ENCODE measurements at regions not wholly inside any gene's neighbourhood (a gene's known extent, or its start where the extent isn't known, plus 50 kb on each side); places are given as distances from the start of the nearest gene placed in this dataset.

DNA sequence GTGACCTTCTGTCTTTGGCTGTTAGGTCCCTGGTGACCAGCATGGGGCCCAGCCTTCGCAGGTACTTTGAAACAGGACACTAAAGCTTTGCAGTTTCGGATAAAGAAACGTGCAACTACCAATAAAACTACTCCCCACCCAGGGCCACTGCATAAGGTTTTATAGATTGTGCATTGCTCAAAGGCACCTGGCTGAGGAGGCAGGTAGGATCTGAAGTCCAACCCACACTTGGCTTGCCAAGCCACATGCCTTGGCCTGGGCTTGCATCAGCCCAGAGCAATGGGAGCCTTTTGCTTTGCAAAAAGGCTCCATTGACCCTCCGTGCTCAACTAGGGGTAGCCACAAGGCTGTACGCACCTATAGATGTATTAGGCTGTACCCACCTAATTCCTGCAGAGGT, 84.4 kb upstream of the SYT6 start:
- ATAC-seq (no peak), DNase-seq (no peak)
- H3K27me3 Mint-ChIP-seq = no peaks in the 10 kb centered on the region
- H3K36me3 Mint-ChIP-seq (ENCODE audit: low read depth) = peaks cover 2% of the 10 kb centered on the region
- no peak overlapping the region for H3K4me3 Mint-ChIP-seq
- no peak overlapping the region for H3K27ac Mint-ChIP-seq
- H3K4me1 Mint-ChIP-seq = peaks cover 5% of the 10 kb centered on the region
- H3K9me3 Mint-ChIP-seq = no peaks in the 10 kb centered on the region

DNA sequence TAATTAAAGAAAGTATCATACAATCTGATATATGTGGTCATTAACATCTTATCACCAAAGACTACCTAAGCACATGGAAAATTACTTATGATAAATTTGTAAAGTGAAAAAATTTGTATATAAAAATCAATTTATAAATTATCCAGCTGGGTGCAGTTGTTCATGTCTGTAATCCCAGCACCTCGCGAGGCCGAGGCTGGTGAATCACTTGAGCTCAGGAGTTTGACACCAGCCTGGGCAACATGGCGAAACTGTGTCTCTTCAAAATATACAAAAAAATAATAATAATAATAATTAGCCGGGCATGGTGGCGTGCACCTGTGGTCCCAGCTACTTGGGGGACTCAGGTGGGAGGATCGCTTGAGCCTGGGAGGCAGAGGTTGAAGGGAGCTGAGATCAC, 82.8 kb upstream of the SYT6 start:
- no peak for DNase-seq
- H3K4me3 Mint-ChIP-seq = no peak overlapping the region
- H3K36me3 Mint-ChIP-seq (ENCODE audit: low read depth) = no peaks in the 10 kb centered on the region
- H3K27ac Mint-ChIP-seq = no peak overlapping the region
- H3K27me3 Mint-ChIP-seq = no peaks in the 10 kb centered on the region
- H3K9me3 Mint-ChIP-seq = no peaks in the 10 kb centered on the region
- ATAC-seq = no peak
- peaks cover 5% of the 10 kb centered on the region for H3K4me1 Mint-ChIP-seq

DNA sequence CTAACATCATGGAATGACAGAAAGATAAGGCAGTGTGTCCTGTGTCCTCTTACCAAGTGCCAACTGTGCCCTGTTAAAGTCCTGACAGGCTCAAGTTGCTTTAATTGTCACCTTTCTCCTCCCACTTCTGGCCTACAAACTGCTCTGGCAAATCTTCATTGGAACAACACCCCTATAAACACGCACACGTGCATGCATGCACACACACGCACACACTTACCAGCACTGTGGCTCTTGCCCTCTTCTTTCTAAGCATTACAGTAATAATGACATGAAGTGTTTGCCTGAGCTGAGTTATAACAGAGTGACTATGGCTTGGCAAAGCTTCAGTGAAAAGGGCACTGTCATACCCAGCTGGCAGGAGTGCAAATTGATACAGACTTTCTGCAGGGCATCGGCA, 82.3 kb upstream of the SYT6 start:
- no peaks in the 10 kb centered on the region for H3K36me3 Mint-ChIP-seq (ENCODE audit: low read depth)
- no peaks in the 10 kb centered on the region for H3K27me3 Mint-ChIP-seq

DNA sequence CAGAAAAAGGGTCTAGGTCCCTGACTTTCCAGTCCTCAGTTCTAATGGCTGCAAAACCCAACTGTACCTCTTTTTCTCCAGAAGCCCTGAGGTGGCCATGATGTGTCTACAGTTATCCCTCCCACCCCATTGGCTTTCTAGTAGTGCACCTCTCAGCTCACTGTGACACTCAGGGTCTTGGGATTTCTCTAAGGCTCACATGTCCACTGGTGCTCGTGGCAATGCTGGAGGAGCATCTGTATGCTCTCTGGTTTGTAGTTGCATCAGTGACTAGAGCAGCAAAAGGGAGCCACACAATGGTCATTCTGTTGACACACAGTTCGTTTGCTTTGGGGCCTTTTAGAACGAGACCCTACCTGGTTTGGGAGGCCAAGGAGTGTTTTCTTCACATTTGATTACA, 81.6 kb upstream of the SYT6 start:
- Mint-ChIP-seq H3K27ac (no peak overlapping the region), H3K4me1 (peaks cover 5% of the 10 kb centered on the region), H3K36me3 (ENCODE audit: low read depth) (no peaks in the 10 kb centered on the region), H3K9me3 (no peaks in the 10 kb centered on the region), H3K4me3 (no peak overlapping the region), H3K27me3 (no peaks in the 10 kb centered on the region)
- no peak for DNase-seq
- no peak for ATAC-seq

More for the DNA sequence above, 82.3 kb upstream of the SYT6 start:
- Mint-ChIP-seq H3K4me3 (no peak overlapping the region), H3K27ac (no peak overlapping the region), H3K9me3 (no peaks in the 10 kb centered on the region), H3K4me1 (peaks cover 5% of the 10 kb centered on the region)
- DNase-seq (no peak), ATAC-seq (no peak)

DNA sequence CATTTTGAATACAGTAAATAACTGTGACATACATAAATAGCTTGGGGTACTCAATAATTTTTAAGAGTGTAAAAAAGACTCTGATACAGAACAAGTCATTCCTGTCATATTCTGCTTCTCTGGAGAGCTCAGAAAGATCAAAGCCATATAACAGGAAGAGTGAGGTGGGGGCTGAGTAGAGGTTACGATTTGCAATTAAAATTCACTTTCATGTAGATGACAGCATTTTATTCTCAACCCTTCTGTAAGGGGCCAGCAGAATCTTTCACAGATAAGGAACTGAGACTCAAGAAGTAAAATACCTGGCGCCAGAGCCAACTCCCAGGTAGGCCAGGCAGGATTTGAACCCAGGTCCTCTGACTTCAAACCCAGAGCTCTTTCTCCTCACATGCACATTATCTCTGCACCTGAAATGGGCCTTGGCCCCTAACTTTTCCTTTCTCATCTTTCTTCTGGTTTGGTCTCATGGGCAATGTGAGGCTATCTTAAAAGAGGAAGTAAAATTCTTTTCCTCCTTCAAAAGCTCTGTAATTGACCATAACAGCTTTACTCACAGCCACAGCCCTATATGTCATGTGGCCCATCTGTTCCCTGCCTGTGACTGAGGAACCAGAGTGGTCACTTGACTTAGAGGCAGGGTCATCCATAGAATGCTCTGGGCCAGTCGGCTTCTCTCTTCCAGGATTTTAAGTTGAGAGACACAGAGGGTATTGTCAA, 80.9 kb upstream of the SYT6 start:
- ATAC-seq (no peak), DNase-seq (no peak)
- H3K27ac Mint-ChIP-seq = no peak overlapping the region
- H3K9me3 Mint-ChIP-seq = no peaks in the 10 kb centered on the region
- H3K4me3 Mint-ChIP-seq = no peak overlapping the region
- no peaks in the 10 kb centered on the region for H3K36me3 Mint-ChIP-seq (ENCODE audit: low read depth)
- H3K4me1 Mint-ChIP-seq = peaks cover 5% of the 10 kb centered on the region
- no peaks in the 10 kb centered on the region for H3K27me3 Mint-ChIP-seq

DNA sequence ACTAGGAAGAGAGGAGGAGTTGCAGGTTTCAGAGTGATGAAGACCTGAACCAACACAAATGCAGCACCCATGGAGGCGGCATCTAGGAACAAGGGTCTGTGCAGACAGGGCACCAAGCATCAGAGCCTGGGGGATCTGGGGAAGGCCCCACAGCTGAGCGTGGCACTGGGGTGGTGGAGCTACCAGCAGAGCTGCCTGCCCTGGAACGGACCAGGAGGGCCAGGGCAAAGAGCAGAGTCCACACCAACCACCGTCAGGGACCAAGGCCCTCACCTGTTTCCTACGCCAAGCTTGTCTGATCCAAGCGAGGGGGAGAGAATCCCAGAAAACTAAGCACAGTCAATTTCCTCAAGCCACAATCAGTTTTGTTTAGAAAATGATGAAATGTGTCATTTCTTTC, 79.0 kb upstream of the SYT6 start:
- no peak for DNase-seq
- Mint-ChIP-seq H3K36me3 (ENCODE audit: low read depth) (no peaks in the 10 kb centered on the region), H3K4me3 (no peak overlapping the region), H3K27me3 (no peaks in the 10 kb centered on the region), H3K9me3 (no peaks in the 10 kb centered on the region), H3K4me1 (peaks cover 5% of the 10 kb centered on the region), H3K27ac (no peak overlapping the region)
- ATAC-seq = no peak

DNA sequence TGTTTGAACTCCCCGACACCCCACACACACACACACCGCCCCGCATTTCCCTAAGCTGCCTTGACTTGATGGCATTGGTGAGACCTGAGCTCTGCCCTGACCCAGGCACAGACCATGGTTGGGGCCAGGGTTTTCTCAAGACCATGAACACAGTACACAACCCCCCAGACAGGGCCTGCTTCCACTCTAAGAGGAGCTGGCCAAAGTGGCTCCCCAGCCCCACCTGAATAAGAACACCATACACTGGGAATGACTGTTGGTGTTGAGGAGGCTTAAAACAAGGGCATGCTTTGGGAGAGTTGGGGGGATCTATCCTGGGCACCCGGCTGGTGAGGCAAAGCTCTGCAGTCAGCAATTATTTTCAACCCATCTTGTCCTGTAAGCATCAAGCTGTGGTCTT, 77.6 kb upstream of the SYT6 start:
- no peaks in the 10 kb centered on the region for H3K36me3 Mint-ChIP-seq (ENCODE audit: low read depth)
- no peaks in the 10 kb centered on the region for H3K27me3 Mint-ChIP-seq
- H3K4me1 Mint-ChIP-seq = peaks cover 5% of the 10 kb centered on the region
- no peak overlapping the region for H3K4me3 Mint-ChIP-seq
- DNase-seq (no peak), ATAC-seq (no peak)
- H3K9me3 Mint-ChIP-seq = no peaks in the 10 kb centered on the region
- H3K27ac Mint-ChIP-seq = no peak overlapping the region

DNA sequence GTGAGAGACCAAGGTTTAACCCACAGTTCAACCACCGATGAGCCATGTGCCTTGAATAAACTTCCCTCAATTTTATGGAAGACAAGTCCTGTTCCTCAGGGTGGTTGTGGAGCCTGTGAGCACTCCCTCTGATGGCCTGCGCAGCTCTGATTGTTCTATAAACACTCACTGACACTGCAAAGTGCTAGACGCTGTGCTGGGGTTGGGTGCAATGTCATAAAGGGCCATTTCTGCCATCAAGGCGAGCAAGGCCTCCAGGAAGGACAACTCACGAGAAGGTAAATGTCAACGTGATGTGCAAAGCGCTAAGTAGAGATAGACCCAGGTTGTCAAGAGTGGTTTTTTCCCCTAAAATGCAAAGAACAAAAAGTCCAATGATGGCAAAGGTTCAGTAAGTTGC, 75.7 kb upstream of the SYT6 start:
- no peak for DNase-seq
- H3K4me3 Mint-ChIP-seq = no peak overlapping the region
- H3K27me3 Mint-ChIP-seq = no peaks in the 10 kb centered on the region
- no peak for ATAC-seq
- no peaks in the 10 kb centered on the region for H3K9me3 Mint-ChIP-seq
- H3K27ac Mint-ChIP-seq = no peak overlapping the region
- peaks cover 1% of the 10 kb centered on the region for H3K4me1 Mint-ChIP-seq
- H3K36me3 Mint-ChIP-seq (ENCODE audit: low read depth) = no peaks in the 10 kb centered on the region

DNA sequence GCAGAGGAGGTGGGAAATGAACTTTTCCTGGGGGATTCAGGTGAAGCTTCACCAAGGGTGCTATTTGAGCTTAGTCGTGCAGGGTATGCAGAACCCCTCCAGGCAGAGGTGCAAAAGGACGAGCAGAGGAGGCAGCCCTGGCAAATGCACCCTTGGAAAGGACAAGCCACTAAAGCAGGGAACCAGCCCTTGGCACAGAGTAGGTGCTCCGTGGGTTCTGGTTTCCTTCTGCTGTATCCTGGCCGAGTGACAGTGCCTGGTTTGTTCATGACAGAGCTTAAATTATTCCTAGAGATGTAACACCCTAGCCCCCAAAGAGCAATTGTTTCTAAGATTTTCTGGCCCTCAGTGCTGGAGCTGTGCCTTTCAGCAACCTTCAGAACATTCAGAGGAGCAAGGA, 73.4 kb upstream of the SYT6 start:
- H3K9me3 Mint-ChIP-seq = no peaks in the 10 kb centered on the region
- H3K27ac Mint-ChIP-seq = no peak overlapping the region
- H3K4me3 Mint-ChIP-seq = no peak overlapping the region
- H3K4me1 Mint-ChIP-seq = no peaks in the 10 kb centered on the region
- ATAC-seq (no peak), DNase-seq (no peak)
- no peaks in the 10 kb centered on the region for H3K27me3 Mint-ChIP-seq
- H3K36me3 Mint-ChIP-seq (ENCODE audit: low read depth) = no peaks in the 10 kb centered on the region

DNA sequence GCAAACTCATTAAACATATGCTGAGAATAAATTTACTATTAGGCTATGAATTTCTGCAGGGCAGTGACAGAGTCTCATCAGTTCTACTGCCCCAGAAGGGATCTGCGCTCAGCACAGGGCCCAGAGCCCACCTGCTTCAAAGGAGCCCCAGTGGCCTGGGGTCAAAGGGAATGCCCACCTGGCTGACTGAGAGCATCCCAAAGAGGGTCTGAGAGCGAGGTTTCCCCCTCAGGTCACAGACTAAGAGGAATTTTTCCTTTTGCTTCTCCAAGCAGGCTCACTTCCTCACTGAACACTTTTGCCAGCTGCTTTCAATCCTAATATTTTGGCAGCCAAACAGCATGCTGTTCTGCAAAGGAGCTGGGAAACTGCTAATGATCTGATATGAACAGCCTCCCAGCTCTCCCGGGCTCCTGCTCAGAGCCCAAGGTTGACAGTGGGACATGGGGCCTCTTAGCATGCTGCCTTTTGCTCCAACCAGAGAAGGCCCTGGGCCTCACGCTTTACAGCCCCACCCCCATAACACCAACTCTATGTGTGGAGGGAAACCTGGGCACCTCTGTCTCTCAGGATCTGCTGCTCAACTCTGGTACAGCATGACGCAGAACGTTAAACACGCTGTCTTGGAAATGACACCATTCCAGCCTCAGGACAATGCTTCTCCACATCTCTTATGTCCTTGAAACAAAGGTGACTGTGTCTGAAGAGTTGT, 70.7 kb upstream of the SYT6 start:
- Mint-ChIP-seq H3K4me3 (no peak overlapping the region), H3K4me1 (no peaks in the 10 kb centered on the region), H3K27ac (no peak overlapping the region), H3K9me3 (no peaks in the 10 kb centered on the region), H3K36me3 (ENCODE audit: low read depth) (no peaks in the 10 kb centered on the region), H3K27me3 (no peaks in the 10 kb centered on the region)
- no peak for ATAC-seq
- no peak for DNase-seq

DNA sequence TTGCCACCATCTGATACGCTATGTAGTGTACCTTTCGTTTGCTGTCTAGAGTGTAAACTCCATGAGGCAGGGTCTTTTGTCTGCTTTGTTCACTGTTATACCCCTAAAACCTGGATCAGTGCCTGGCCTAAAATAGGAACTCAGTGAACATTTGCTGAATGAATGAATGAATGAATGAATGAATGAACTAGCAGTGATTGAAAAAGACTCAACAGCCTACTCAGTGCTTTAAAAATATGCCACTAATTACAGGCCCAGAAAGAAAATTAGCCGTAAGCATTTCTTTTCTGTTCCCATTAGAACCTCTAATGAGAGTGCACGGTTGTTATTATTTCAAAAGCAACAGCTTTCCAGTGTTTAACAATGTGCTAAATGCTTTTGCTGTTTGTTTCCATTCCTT, 69.3 kb upstream of the SYT6 start:
- no peak overlapping the region for H3K27ac Mint-ChIP-seq
- H3K27me3 Mint-ChIP-seq = no peaks in the 10 kb centered on the region
- no peaks in the 10 kb centered on the region for H3K36me3 Mint-ChIP-seq (ENCODE audit: low read depth)
- no peaks in the 10 kb centered on the region for H3K4me1 Mint-ChIP-seq
- ATAC-seq = no peak
- H3K4me3 Mint-ChIP-seq = no peak overlapping the region
- H3K9me3 Mint-ChIP-seq = no peaks in the 10 kb centered on the region
- DNase-seq = no peak

DNA sequence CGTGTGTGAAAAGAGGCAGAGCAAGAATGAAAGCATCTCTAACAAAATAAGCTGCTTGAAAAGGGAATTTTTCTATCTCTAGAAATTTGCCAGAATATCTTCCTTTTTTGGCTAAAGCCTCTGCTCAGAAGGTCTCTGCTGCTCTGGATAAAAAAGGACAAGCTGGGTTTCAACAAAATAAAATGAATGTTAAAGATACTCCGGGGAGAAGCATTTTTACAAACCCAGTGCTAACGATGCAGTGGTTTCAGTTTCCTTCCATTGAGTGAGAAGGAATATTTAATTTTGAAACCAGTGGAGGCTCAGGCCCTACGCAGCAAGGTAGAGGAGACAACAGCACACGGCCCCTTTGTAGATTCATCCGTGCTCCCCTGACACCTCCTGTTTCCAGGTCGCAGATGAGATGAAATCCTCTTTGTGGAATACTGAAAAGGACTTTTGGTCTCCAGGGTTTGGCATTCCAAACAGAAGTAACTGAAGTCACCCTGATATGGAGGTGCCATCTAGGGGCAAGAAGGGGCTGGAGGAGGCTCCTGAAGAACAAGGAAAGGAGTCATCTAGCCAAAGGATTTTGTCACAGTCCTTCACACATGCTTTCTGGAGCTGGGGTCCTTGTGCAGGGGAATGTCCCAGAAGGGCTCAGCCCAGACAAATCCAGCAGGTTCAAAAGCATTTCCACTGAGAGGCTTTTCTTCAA, 65.7 kb upstream of the SYT6 start:
- no peaks in the 10 kb centered on the region for H3K4me1 Mint-ChIP-seq
- H3K4me3 Mint-ChIP-seq = no peak overlapping the region
- H3K9me3 Mint-ChIP-seq = no peaks in the 10 kb centered on the region
- ATAC-seq (no peak), DNase-seq (no peak)
- H3K27me3 Mint-ChIP-seq = no peaks in the 10 kb centered on the region
- H3K27ac Mint-ChIP-seq = no peak overlapping the region
- H3K36me3 Mint-ChIP-seq (ENCODE audit: low read depth) = no peaks in the 10 kb centered on the region

DNA sequence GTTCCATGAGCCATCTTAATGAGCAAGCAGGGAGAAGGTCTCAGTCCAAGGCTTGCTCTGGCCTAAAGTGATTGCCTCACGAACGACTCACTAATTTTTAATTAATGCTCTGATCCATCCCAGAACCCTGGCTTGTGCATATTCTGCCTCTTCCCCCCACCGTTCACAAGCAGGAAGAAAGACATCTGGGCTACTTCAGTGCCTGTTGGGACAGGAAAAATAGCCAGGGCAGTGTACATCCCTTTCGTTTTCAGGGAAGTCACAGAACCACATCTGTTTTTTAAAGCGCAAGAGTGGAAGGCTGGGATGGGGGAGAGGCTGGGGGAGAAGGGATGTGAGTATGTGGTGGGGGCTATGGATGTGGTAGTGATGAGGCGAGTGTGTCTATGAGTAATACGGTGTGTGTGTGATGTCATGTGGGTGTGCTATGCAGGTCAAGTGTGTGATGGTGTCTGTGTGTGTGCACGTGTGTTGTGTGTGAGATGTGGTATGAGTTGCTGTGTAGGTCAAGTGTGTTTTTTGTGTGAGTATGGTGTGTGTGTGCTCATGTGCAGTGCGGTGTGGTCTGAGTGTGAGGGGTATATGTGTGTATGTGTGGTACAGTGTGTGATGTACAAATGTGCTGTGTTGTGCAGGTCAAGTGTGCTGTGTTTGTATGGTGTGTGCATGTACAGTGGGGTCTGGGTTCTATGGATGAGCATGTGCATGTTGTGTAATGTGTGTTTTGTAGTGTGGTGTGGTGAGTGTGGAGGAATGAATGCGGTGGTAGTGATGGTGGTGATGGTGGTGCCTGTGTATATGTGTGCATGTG, 64.9 kb upstream of the SYT6 start:
- Mint-ChIP-seq H3K4me3 (no peak overlapping the region), H3K27me3 (no peaks in the 10 kb centered on the region), H3K27ac (no peak overlapping the region), H3K4me1 (no peaks in the 10 kb centered on the region), H3K9me3 (no peaks in the 10 kb centered on the region), H3K36me3 (ENCODE audit: low read depth) (no peaks in the 10 kb centered on the region)
- DNase-seq = no peak
- ATAC-seq = peak; percentile 21

DNA sequence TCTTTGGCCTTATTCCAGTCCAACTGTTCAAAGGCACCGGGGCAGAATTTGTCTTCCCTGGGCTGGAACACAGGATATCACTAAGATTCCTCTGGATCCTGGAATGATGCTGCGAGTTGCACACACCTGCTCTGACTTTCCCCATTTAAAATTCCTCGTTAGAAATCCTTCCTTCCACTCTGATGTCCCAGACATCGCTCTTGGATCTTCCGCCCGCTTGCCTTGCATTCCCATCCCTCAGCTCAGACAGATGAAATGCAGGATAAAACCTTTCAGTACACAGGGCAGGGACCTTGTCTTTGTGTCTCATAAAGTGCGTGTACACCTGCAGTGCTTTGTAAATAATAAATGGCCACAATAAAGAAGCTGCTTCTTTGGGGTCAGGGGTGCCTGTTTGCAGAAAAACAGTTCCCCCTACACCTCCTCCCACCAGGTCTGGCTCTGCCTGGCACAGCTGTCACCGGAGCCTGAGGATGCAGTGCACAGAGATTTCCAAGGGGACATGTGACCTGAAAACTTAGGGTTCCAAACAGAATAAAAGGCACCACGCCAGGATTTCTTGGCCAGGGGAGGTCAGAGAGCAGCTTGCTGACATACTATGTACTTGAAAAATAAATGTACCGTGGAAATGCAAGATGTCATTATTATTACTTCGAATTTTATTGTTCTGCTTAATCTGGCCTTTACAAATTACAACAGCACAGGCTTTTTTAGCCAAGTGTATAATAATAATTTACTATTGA, 62.9 kb upstream of the SYT6 start:
- H3K36me3 Mint-ChIP-seq (ENCODE audit: low read depth) = no peaks in the 10 kb centered on the region
- DNase-seq (no peak), ATAC-seq (no peak)
- H3K27me3 Mint-ChIP-seq = no peaks in the 10 kb centered on the region
- H3K4me3 Mint-ChIP-seq = no peak overlapping the region
- no peak overlapping the region for H3K27ac Mint-ChIP-seq
- H3K4me1 Mint-ChIP-seq = no peaks in the 10 kb centered on the region
- H3K9me3 Mint-ChIP-seq = no peaks in the 10 kb centered on the region
